AG09309 (cell line): ENCODE measurements at regions not wholly inside any gene's neighbourhood (a gene's known extent, or its start where the extent isn't known, plus 50 kb on each side); places are given as distances from the start of the nearest gene placed in this dataset.

Experiments
- DNase-seq: peaks from one replicate; pipeline ENCODE4 v3.0.0-alpha.2; 2010; ENCODE audit warnings: low read depth
- H3K4me3 ChIP-seq: 2 replicates; pipeline ENCODE4 v1.5.1; 2011; ENCODE audit warnings: mild to moderate bottlenecking, low read depth, low read length, moderate library complexity; ENCODE audit not compliant: control insufficient read depth
- TF ChIP-seq, protein P1 (sequence below): IDR thresholded peaks from 2 replicates; pipeline ENCODE4 v1.5.1; 2011; ENCODE audit warnings: mild to moderate bottlenecking, low read depth, low read length, inconsistent platforms; ENCODE audit not compliant: insufficient read depth, control insufficient read depth; ENCODE audit errors: missing control alignments

DNA sequence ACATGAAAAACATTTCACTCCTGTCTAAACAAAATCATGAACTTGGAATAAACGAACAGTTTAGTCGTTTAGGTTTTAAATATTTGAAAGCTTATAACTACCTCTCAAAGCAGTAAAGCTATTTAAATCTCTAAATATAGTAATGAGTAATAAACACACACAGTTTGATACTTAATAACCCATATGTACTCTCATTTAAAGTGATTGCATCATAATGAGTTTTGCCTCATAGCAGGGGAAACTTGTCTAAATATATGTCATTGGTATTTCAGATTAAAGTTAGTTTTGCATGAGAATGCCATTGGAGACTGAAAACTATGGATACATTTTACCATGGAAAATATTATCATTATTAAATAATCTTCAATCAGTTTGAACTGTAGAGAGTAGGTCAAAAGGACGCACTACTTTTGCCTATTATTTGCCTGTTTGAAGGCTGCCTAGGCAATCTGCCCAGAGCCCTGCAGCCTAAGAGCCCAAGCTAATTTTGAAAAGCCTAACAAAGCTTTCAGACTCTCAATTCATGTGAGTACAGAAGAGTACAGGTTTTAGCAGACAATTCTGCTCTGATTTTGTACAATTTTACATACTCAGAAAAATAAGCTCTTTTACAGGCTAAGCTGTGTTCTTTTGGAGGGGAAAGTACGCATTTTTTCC lies 632.8 kb downstream of the HACE1 start:
- no peak for DNase-seq
- TF ChIP-seq, protein P1, sequence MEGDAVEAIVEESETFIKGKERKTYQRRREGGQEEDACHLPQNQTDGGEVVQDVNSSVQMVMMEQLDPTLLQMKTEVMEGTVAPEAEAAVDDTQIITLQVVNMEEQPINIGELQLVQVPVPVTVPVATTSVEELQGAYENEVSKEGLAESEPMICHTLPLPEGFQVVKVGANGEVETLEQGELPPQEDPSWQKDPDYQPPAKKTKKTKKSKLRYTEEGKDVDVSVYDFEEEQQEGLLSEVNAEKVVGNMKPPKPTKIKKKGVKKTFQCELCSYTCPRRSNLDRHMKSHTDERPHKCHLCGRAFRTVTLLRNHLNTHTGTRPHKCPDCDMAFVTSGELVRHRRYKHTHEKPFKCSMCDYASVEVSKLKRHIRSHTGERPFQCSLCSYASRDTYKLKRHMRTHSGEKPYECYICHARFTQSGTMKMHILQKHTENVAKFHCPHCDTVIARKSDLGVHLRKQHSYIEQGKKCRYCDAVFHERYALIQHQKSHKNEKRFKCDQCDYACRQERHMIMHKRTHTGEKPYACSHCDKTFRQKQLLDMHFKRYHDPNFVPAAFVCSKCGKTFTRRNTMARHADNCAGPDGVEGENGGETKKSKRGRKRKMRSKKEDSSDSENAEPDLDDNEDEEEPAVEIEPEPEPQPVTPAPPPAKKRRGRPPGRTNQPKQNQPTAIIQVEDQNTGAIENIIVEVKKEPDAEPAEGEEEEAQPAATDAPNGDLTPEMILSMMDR = no peak
- H3K4me3 ChIP-seq = no peak overlapping the region

- no peak for DNase-seq
- TF ChIP-seq, protein P1 = no peak
- no peak overlapping the region for H3K4me3 ChIP-seq
Measured at GRCh38 chr6:104218116-104218515, 641.6 kb downstream of the HACE1 start.

DNA sequence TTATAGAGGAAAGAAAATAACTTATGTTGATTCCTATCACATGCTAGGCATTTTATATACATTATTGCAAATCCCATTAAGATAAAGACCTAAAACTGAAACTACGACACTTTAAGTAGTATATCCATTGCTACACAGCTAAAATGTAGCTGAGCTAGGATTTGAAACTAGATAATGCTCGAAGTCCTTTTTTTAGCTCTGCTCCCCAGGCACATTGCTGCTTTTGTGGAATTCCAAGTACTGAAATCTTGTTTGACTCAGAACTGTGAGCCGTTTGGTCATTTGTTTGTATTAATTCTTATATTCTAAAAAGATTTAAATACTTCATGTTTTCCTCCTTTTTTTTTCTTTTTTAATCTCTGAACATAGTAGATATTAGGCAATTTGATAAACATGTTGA lies 644.8 kb downstream of the HACE1 start:
- H3K4me3 ChIP-seq = no peak overlapping the region
- no peak for DNase-seq
- TF ChIP-seq, protein P1 = no peak

DNA sequence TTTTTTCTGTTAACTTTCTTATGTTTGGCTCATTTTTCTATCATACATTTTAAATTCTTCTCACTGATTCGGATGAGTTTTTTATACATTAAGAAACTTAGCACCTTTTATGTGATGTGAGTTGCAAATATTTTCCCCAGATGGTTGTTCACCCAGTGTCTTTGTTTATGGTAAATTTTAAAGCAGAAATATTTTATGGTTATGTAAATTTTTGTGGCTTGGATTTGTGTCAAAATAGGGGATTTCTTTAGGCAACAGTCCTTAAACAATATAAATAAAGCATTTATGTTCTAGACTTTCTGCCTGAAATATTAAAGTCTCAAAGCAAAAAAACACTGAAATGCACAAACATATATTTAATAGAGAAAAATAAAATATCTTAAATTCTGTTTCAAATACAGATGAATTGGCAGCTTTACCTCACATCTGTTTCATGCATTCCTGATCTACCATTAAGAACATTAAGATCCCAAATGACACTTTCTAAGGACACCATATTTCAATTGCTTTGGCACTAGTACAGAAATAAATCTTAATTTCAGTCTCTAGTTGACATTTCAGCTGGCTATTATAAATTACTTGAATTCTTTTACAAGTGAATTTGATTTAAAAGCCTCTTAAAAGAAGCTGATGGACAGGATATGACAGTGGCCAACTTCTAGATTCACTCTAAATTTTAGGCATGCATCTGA lies 646.6 kb downstream of the HACE1 start:
- no peak for DNase-seq
- H3K4me3 ChIP-seq = no peak overlapping the region
- TF ChIP-seq, protein P1 = no peak

GRCh38 chr6:104207635-104208034 lies 652.1 kb downstream of the HACE1 start:
- DNase-seq = no peak
- TF ChIP-seq, protein P1 = no peak

DNA sequence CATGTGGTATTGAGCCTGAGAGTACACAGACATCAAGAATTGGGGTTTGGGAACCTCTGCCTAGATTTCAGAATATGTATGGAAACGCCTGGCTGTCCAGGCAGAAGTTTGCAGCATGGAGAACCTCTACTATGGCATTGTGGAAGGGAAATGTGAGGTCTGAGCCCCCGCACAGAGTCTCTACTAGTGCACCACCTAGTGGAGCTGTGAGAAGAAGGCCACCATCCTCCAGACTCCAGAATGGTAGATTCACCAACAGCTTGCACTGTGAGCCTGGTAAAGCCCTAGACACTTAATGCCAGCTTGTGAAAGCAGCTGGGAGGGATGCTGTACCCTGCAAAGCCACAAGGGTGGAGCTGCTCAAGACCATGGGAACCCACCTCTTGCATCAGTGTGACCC lies 658.2 kb downstream of the HACE1 start:
- TF ChIP-seq, protein P1 = no peak
- no peak for DNase-seq
- no peak overlapping the region for H3K4me3 ChIP-seq

More at GRCh38 chr6:104207635-104208034, 652.1 kb downstream of the HACE1 start:
- no peak overlapping the region for H3K4me3 ChIP-seq
